ENCODE measurements at regions not wholly inside any gene's neighbourhood (a gene's known extent, or its start where the extent isn't known, plus 50 kb on each side); places are given as distances from the start of the nearest gene placed in this dataset.

GRCh38 chr10:31623947-31624346 is 304.7 kb downstream of the ARHGAP12 start:
- 97% methylated on average over 2 of the region's 2 CpGs for WGBS
- no peak for DNase-seq (ENCODE audit: low read depth in 6 of 9, low spot score in 9 of 9)
- Histone ChIP-seq H3K36me3 (ENCODE audit: control insufficient read depth in 2 of 2, insufficient read depth in 2 of 2, low read length in 1 of 2) (no peaks in the 10 kb centered on the region), H3K4me1 (ENCODE audit: control insufficient read depth in 2 of 2, insufficient read depth in 2 of 2, low read length in 2 of 2) (peaks cover 0 to 7% of the 10 kb centered on the region in 2 donors), H3K27me3 (ENCODE audit: control insufficient read depth in 2 of 2, insufficient read depth in 1 of 2, low read length in 1 of 2) (no peaks in the 10 kb centered on the region), H3K9me3 (ENCODE audit: control insufficient read depth in 2 of 2, insufficient read depth in 1 of 2, low read length in 1 of 2) (peaks cover 0 to 4% of the 10 kb centered on the region in 2 donors), H3K27ac (ENCODE audit: low read depth in 1 of 2, low read length in 1 of 2) (no peak overlapping the region), H3K4me3 (ENCODE audit: low read length in 2 of 2) (no peak overlapping the region)

GRCh38 chr10:31623466-31623865 is 304.4 kb downstream of the ZEB1 start:
- Histone ChIP-seq H3K27ac (ENCODE audit: low read depth in 1 of 2, low read length in 1 of 2) (no peak overlapping the region), H3K27me3 (ENCODE audit: control insufficient read depth in 2 of 2, insufficient read depth in 1 of 2, low read length in 1 of 2) (no peaks in the 10 kb centered on the region), H3K4me3 (ENCODE audit: low read length in 2 of 2) (no peak overlapping the region), H3K9me3 (ENCODE audit: control insufficient read depth in 2 of 2, insufficient read depth in 1 of 2, low read length in 1 of 2) (peaks cover 0 to 4% of the 10 kb centered on the region in 2 donors), H3K36me3 (ENCODE audit: control insufficient read depth in 2 of 2, insufficient read depth in 2 of 2, low read length in 1 of 2) (no peaks in the 10 kb centered on the region), H3K4me1 (ENCODE audit: control insufficient read depth in 2 of 2, insufficient read depth in 2 of 2, low read length in 2 of 2) (peaks cover 0 to 8% of the 10 kb centered on the region in 2 donors)
- DNase-seq (ENCODE audit: low read depth in 6 of 9, low spot score in 9 of 9) = no peak
- WGBS = 95% methylated on average over 3 of the region's 3 CpGs

DNA sequence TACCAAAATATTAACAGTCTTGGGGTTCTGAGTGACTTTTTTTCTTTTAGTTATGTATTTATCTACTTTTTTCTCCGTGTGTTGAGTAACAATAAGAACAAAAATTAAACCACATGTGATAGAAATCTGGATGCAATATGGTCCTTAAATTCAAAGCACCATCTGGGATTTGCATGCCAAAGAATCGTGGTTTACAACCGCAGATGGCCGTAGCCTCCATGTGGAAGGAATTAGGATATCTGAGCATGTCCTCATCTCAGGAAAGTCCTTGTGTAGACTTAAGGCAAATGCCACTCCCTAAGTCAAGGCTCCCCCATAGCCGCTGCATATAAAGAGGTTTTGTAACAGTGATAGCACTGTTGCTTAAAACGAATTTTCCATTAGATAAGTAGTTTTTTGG is 304.0 kb downstream of the ZEB1 start:
- Histone ChIP-seq H3K4me1 (ENCODE audit: control insufficient read depth in 2 of 2, insufficient read depth in 2 of 2, low read length in 2 of 2) (peaks cover 0 to 8% of the 10 kb centered on the region in 2 donors), H3K36me3 (ENCODE audit: control insufficient read depth in 2 of 2, insufficient read depth in 2 of 2, low read length in 1 of 2) (no peaks in the 10 kb centered on the region), H3K27ac (ENCODE audit: low read depth in 1 of 2, low read length in 1 of 2) (no peak overlapping the region), H3K27me3 (ENCODE audit: control insufficient read depth in 2 of 2, insufficient read depth in 1 of 2, low read length in 1 of 2) (no peaks in the 10 kb centered on the region), H3K9me3 (ENCODE audit: control insufficient read depth in 2 of 2, insufficient read depth in 1 of 2, low read length in 1 of 2) (peaks cover 0 to 4% of the 10 kb centered on the region in 2 donors), H3K4me3 (ENCODE audit: low read length in 2 of 2) (no peak overlapping the region)
- 85% methylated on average over 6 of the region's 6 CpGs for WGBS
- no peak for DNase-seq (ENCODE audit: low read depth in 6 of 9, low spot score in 9 of 9)

- Histone ChIP-seq H3K4me1 (ENCODE audit: control insufficient read depth in 2 of 2, insufficient read depth in 2 of 2, low read length in 2 of 2) (peaks cover 0 to 8% of the 10 kb centered on the region in 2 donors), H3K4me3 (ENCODE audit: low read length in 2 of 2) (no peak overlapping the region), H3K36me3 (ENCODE audit: control insufficient read depth in 2 of 2, insufficient read depth in 2 of 2, low read length in 1 of 2) (no peaks in the 10 kb centered on the region), H3K9me3 (ENCODE audit: control insufficient read depth in 2 of 2, insufficient read depth in 1 of 2, low read length in 1 of 2) (peaks cover 0 to 2% of the 10 kb centered on the region in 2 donors), H3K27ac (ENCODE audit: low read depth in 1 of 2, low read length in 1 of 2) (no peak overlapping the region), H3K27me3 (ENCODE audit: control insufficient read depth in 2 of 2, insufficient read depth in 1 of 2, low read length in 1 of 2) (no peaks in the 10 kb centered on the region)
- 100% methylated on average over 1 of the region's 1 CpG for WGBS
- no peak for DNase-seq (ENCODE audit: low read depth in 6 of 9, low spot score in 9 of 9)
These were observed 302.7 kb downstream of the ZEB1 start for GRCh38 chr10:31621733-31622132.

DNA sequence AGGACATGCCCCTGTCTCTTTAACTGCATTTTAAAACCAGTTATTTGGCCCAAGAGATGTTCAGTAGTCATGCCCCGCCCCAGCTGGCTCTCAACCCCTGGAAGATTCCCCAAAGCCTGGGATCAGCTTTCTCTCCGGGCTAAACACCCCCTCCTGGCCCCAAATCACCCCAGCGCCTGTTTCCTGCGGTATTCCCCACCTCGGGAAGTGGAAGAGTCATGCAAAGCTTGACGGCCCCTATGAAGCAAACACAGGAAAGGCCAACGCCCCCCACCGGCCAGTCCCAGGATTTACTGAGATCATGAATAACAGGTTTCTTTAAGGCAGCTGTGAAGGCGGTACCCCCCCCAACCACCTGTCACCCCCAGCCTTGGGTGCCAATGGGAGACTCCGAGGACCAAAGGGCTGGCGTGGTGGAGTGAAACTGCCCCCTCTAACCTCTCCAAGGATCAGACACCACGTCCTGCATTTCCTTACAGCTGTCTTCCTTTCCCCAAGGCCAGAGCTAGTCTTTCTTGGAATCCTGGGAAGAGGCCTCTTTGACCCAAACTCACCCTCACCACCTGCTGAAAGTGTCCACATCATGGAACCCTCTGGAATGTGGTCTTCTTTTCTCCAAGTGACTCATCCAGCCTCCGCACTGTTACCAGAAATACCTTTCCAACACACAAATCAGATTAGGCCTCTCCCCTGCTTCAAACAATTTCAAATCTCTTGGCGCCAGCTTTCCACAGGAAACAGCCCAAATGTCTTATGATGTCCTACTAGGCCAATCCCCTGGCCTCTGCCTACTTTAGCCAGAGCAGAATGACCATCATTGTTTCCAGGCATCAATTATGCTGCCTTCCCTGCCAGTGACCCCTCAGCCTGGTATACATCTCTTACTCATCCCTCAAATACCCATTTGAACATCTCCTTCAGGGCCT is 301.5 kb downstream of the ZEB1 start:
- Histone ChIP-seq H3K36me3 (ENCODE audit: control insufficient read depth in 2 of 2, insufficient read depth in 2 of 2, low read length in 1 of 2) (no peaks in the 10 kb centered on the region), H3K27ac (ENCODE audit: low read depth in 1 of 2, low read length in 1 of 2) (no peak overlapping the region), H3K9me3 (ENCODE audit: control insufficient read depth in 2 of 2, insufficient read depth in 1 of 2, low read length in 1 of 2) (peaks cover 0 to 2% of the 10 kb centered on the region in 2 donors), H3K4me3 (ENCODE audit: low read length in 2 of 2) (no peak overlapping the region), H3K27me3 (ENCODE audit: control insufficient read depth in 2 of 2, insufficient read depth in 1 of 2, low read length in 1 of 2) (no peaks in the 10 kb centered on the region), H3K4me1 (ENCODE audit: control insufficient read depth in 2 of 2, insufficient read depth in 2 of 2, low read length in 2 of 2) (peaks cover 0 to 8% of the 10 kb centered on the region in 2 donors)
- WGBS = 91% methylated on average over 14 of the region's 14 CpGs
- peak in 1 of 9 donors; percentile 24 for DNase-seq (ENCODE audit: low read depth in 6 of 9, low spot score in 9 of 9)

- WGBS = 90% methylated on average over 8 of the region's 8 CpGs
- Histone ChIP-seq H3K9me3 (ENCODE audit: control insufficient read depth in 2 of 2, insufficient read depth in 1 of 2, low read length in 1 of 2) (peaks cover 0 to 2% of the 10 kb centered on the region in 2 donors), H3K27ac (ENCODE audit: low read depth in 1 of 2, low read length in 1 of 2) (no peak overlapping the region), H3K4me3 (ENCODE audit: low read length in 2 of 2) (no peak overlapping the region), H3K36me3 (ENCODE audit: control insufficient read depth in 2 of 2, insufficient read depth in 2 of 2, low read length in 1 of 2) (no peaks in the 10 kb centered on the region), H3K27me3 (ENCODE audit: control insufficient read depth in 2 of 2, insufficient read depth in 1 of 2, low read length in 1 of 2) (no peaks in the 10 kb centered on the region), H3K4me1 (ENCODE audit: control insufficient read depth in 2 of 2, insufficient read depth in 2 of 2, low read length in 2 of 2) (peaks cover 0 to 8% of the 10 kb centered on the region in 2 donors)
- DNase-seq (ENCODE audit: low read depth in 6 of 9, low spot score in 9 of 9) = no peak
These were observed 300.6 kb downstream of the ZEB1 start for GRCh38 chr10:31619531-31620061.

- no peak overlapping the region for H3K4me3 ChIP-seq (ENCODE audit: low read length in 2 of 2)
- 95% methylated on average over 17 of the region's 17 CpGs for WGBS
- no peak for DNase-seq (ENCODE audit: low read depth in 6 of 9, low spot score in 9 of 9)
- H3K4me1 ChIP-seq (ENCODE audit: control insufficient read depth in 2 of 2, insufficient read depth in 2 of 2, low read length in 2 of 2) = peaks cover 0 to 8% of the 10 kb centered on the region in 2 donors
- H3K9me3 ChIP-seq (ENCODE audit: control insufficient read depth in 2 of 2, insufficient read depth in 1 of 2, low read length in 1 of 2) = peaks cover 0 to 2% of the 10 kb centered on the region in 2 donors
- no peaks in the 10 kb centered on the region for H3K36me3 ChIP-seq (ENCODE audit: control insufficient read depth in 2 of 2, insufficient read depth in 2 of 2, low read length in 1 of 2)
- H3K27ac ChIP-seq (ENCODE audit: low read depth in 1 of 2, low read length in 1 of 2) = no peak overlapping the region
- no peaks in the 10 kb centered on the region for H3K27me3 ChIP-seq (ENCODE audit: control insufficient read depth in 2 of 2, insufficient read depth in 1 of 2, low read length in 1 of 2)
These were observed 299.7 kb downstream of the ZEB1 start for GRCh38 chr10:31618541-31619291.

- Histone ChIP-seq H3K36me3 (ENCODE audit: control insufficient read depth in 2 of 2, insufficient read depth in 2 of 2, low read length in 1 of 2) (no peaks in the 10 kb centered on the region), H3K9me3 (ENCODE audit: control insufficient read depth in 2 of 2, insufficient read depth in 1 of 2, low read length in 1 of 2) (peaks cover 0 to 2% of the 10 kb centered on the region in 2 donors), H3K27me3 (ENCODE audit: control insufficient read depth in 2 of 2, insufficient read depth in 1 of 2, low read length in 1 of 2) (no peaks in the 10 kb centered on the region), H3K27ac (ENCODE audit: low read depth in 1 of 2, low read length in 1 of 2) (no peak overlapping the region), H3K4me1 (ENCODE audit: control insufficient read depth in 2 of 2, insufficient read depth in 2 of 2, low read length in 2 of 2) (peaks cover 0 to 8% of the 10 kb centered on the region in 2 donors), H3K4me3 (ENCODE audit: low read length in 2 of 2) (no peak overlapping the region)
- DNase-seq (ENCODE audit: low read depth in 6 of 9, low spot score in 9 of 9) = no peak
- 98% methylated on average over 2 of the region's 2 CpGs for WGBS
These were observed 298.7 kb downstream of the ZEB1 start for GRCh38 chr10:31617757-31618156.

GRCh38 chr10:31617133-31617532 is 298.1 kb downstream of the ZEB1 start:
- Histone ChIP-seq H3K27me3 (ENCODE audit: control insufficient read depth in 2 of 2, insufficient read depth in 1 of 2, low read length in 1 of 2) (no peaks in the 10 kb centered on the region), H3K4me1 (ENCODE audit: control insufficient read depth in 2 of 2, insufficient read depth in 2 of 2, low read length in 2 of 2) (peaks cover 0 to 8% of the 10 kb centered on the region in 2 donors), H3K27ac (ENCODE audit: low read depth in 1 of 2, low read length in 1 of 2) (no peak overlapping the region), H3K36me3 (ENCODE audit: control insufficient read depth in 2 of 2, insufficient read depth in 2 of 2, low read length in 1 of 2) (no peaks in the 10 kb centered on the region), H3K4me3 (ENCODE audit: low read length in 2 of 2) (no peak overlapping the region), H3K9me3 (ENCODE audit: control insufficient read depth in 2 of 2, insufficient read depth in 1 of 2, low read length in 1 of 2) (peaks cover 0 to 2% of the 10 kb centered on the region in 2 donors)
- 95% methylated on average over 2 of the region's 2 CpGs for WGBS
- DNase-seq (ENCODE audit: low read depth in 6 of 9, low spot score in 9 of 9) = no peak

All from thymus (tissue), 11 donors.